ENCODE measurements at regions not wholly inside any gene's neighbourhood (a gene's known extent, or its start where the extent isn't known, plus 50 kb on each side); places are given as distances from the start of the nearest gene placed in this dataset.
"Not testable (repeated sequence)": the region's sequence is repeated elsewhere in the genome, so short reads cannot be mapped to it uniquely, and the experiment has no call there.

DNA sequence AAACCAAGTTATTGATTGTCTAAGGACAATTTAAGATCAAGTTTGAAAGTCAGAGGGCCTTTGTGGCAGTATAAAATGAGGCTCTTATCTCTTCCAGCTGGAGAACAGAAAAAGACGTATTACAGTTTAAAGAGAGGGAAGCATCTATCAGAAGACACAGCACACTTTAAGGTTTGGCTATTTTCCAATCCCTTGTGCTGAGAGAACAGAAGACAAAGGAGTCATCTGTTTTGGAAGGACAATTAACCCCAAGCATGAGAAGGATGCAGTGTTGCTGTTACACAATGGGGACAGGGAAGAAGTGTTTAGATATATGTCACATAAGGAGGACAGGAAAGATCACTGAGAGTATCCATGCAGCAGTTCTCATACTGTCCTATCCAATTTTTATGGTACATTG lies 1224.2 kb upstream of the SORCS1 start:
- no peak for DNase-seq

DNA sequence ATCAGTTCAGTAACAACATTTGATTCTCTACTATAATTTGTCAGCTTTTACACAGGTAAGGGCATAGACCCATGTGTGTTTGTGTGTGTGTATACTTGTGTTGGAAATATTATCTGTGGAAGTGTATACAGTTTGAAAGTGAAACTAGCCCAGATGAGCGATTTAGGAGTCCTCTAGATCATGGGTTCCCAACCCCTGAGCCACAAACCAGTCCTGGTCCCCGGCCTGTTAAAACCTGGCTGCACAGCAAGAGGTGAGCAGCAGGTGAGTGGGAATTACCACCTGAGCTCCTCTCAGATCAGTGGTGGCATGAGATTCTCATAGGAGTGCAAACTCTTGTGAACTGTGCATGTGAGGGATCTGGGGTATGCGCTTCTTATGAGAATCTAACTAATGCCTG lies 1221.5 kb upstream of the SORCS1 start:
- DNase-seq: no peak

- no peak for DNase-seq
These were observed 1219.9 kb upstream of the SORCS1 start for GRCh38 chr10:108384378-108384777.

DNA sequence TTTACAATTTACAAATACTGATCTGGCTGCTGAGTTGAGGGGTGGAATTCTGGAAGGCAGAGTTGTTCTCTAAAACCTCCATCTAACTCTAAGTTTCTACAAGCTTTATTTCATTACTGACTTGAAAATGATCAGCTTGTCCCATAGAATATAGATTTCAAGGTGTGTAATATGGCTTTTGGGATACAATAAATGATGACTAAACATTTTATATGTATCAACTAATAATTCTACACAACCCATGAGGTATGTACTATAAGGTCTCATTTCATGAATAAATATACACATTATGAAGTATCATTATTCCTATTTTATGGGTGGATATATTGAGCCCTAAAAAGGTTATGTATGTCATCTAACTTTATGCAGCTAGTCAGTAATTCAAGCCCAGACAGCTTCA lies 1214.3 kb upstream of the SORCS1 start:
- no peak for DNase-seq

GRCh38 chr10:108375691-108376090 lies 1211.2 kb upstream of the SORCS1 start:
- DNase-seq: no peak

DNA sequence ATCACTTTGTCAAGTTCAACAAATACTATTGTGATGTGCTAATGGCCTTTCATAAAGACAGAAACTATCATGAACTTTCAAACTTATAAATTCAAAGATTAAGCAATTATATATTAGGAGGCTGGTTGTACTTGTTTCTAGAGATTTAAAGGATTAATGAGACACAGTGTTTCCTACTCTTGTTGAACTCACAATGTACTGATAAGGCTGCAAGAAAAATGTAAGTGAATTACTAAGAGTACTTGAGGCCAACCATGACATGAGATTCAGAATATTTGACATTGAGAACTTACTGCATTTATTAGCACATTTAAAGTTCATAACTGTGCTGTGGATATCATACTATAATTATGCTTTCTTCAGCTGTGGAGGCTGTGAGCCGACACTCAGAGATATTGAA lies 1210.5 kb upstream of the SORCS1 start:
- DNase-seq: no peak

GRCh38 chr10:108365541-108365940 lies 1201.0 kb upstream of the SORCS1 start:
- DNase-seq: no peak

- no peak for DNase-seq
These were observed 1199.1 kb upstream of the SORCS1 start for GRCh38 chr10:108363576-108363975.

GRCh38 chr10:108362961-108363360 lies 1198.5 kb upstream of the SORCS1 start:
- no peak for DNase-seq

DNA sequence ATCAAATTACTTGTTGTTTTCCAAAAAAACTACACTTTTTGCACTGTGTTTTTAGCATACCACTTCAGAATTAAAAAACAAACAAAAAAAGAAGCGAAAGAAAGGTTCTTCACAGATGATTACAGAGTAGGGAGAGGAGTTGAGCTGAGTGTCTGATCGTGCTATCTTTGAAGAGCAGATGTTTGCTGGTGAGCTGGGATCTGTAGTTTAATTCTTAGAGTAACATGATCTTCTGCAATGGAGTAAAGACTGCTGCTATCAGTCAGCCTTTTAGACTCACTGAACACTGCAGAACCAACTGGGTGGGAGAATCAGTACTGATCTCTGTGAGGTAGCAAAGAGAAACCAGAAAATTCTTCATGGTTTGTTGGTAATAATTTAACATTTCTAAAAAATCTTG lies 1197.8 kb upstream of the SORCS1 start:
- no peak for DNase-seq

- DNase-seq: no peak
These were observed 1195.7 kb upstream of the SORCS1 start for GRCh38 chr10:108360187-108360586.

DNA sequence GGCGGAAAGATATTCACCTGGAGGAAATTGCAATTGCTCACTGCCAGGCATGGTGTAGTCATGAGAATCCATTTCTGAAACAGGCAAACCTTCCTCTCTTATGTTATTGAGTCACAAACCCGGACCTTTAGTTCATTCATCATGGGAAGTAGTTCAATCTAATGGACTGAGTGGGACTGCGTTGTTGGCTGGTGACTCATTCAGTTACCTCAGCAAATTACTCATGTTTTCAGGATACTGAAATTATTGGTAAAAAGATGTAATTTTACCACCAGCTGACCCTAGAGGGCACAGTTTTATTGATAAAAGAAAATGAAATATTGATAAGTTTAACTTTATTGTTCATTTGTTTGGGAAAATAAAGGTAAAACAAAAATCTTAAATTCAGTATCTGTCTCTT lies 1194.4 kb upstream of the SORCS1 start:
- DNase-seq: no peak

DNA sequence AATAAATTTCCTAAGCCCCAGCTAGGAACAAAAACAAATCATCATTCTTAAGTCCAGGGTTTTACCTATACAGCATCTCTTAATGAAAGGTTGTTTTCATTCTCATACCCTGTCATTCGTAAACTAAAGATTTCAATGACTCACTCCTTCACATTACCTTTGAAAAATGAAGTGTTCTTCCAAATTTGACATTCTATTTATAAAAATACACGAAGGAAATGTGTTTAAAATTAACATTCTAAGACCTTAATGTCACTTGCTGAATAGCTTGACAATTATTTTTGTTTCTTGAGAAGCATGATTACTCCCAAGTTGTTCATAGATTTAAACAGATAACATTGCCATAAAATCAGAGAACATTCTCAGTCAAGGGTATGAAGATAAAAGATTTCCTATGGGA lies 1188.3 kb upstream of the SORCS1 start:
- no peak for DNase-seq

DNA sequence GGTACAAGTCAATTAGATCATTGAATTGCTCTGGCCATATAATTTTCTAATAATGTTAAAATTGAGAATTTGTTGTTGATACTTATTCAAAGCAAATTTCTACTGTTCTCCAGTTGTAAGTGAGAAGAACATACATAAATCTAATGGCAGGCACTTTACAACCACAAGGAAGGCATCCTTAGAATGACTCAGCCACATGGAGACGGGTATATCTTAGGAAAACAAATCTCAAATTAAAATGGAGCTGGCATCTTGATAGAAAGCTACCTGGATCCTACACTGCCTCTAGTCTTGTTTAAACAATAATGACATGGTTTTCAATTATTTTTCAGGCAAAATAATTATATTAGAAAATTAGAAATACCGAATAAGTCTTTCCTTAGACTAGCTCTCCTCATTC lies 1183.7 kb upstream of the SORCS1 start:
- DNase-seq: no peak

DNA sequence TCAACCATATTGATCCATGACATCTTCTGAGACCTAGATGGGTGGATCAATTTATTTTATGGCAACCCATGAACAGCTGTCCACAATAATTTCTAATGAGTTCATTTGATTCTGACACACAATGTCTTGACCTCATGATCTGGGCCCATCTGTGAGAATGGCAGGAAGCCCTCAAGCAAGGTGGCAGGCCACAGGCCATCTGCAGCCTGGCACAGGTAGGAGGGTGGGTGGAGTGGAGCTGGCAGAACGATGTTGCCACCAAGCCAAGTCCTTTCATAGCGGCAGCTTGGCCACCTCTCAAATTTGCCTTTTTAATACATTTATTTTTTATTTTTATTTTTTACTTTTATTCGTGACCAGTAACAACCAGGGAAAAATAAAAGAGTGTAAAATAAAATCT lies 1181.6 kb upstream of the SORCS1 start:
- DNase-seq: no peak

DNA sequence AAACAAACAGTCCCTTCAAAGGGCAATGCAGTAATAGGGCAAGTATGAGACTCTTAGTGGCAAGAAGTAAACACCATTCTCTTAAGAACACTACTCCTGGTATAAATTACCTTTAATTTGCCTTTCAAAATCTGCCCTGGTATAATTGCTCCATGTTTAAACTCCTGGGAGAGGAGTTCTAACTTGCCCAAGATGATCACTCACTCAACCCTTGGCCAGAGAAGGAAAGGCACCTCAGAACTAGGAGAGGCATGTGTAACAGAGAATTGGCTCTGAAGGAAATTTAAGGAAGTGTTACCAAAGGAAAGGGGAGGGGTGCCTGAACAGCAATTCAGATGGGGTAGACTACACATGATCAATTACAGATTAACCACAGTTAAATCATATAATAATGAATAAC lies 1173.6 kb upstream of the SORCS1 start:
- no peak for DNase-seq

DNA sequence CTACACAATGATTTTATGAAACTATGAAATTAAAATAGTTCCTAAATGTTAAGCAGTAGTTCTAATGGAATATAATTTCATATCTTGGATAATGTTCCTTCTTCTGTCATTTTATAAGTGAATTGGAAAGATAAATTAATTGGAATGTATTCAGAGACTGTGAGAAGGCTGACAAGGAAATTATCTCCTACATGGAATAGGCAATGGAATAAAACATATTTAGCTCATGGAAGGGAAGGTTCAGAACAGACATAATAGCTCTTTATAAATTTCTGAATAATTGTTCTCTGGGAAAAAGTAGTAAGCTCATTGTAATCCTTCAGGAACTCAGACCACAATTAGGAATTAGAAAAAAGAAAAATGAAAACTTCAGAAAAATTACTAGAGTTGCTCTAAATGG lies 1172.3 kb upstream of the SORCS1 start:
- no peak for DNase-seq

DNA sequence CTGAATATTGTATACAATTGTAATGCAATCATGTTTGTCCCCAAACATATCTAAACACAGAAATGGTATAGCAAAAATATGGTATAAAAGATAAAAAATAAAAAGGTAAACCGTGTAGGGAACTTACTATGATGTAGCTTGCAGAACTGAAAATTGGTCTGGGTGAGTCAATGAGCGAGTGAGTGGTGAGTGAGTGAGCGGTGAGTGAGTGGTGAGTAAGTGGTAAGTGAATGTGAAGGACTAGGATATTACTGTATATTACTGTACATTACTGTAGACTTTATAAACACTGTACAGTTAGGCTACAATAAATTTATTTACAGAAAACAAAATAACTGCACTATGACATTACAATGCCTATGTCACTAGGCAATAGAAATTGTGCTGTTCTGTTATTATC lies 1163.2 kb upstream of the SORCS1 start:
- no peak for DNase-seq

DNA sequence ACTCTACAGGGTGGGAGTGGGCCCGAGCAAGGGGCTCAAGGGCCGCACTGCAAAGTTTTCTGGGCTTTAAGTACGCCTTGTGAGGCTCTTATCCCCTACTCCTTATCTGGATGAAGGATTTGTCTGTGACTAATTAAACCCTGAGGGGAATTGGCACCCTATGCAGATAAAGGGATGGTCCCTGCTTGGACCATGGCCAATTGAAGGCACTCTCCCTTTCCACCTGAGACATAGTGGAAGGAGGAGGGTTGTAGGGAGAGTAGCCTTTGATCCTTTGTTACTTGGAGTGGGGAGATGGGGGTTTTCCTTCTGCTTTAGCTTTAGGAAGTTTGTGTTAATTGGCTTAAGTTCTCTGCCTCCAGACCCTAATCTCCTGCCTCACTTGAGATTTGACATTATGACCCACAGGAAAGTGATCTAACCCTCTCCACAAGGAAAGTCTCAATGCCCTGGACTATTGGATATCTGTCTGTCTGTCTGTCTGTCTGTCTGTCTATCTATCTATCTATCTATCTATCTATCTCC lies 1158.8 kb upstream of the SORCS1 start:
- no peak for DNase-seq

DNA sequence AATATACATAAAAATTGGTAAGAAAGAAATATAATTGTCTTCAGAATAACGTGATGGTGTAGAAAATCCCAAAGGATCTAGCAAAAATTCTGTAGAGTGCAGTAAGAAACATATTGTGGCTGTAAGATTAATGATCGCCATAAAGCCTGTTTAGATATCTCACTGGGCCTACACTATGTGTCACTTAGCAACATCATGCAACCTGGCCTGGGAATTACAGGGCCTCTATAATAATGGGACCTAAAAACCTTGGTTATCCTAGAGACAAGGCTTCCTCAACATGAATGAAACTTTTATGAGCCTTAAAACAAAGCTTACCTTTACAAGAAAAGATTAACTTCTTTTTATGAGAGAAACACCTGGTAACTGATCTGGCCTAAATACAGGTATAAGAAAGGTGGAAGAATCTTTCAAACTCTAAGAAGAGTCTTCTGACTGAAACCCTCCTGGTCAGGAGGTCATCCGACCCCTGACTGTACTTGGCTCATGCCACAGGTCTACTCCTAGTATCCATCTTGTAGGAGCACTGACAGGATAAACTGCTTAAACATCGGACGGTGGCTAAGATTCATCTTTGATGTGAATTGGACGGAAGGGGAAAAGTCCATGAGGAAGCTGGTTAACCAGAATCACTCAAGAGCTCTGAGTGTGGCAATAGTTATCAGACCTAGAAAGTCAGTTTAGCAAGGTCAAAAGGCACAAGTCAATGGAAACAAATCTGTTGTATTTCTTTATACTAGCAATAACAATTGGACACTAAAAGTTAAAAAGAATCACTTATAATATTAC lies 1155.1 kb upstream of the SORCS1 start:
- no peak for DNase-seq

DNA sequence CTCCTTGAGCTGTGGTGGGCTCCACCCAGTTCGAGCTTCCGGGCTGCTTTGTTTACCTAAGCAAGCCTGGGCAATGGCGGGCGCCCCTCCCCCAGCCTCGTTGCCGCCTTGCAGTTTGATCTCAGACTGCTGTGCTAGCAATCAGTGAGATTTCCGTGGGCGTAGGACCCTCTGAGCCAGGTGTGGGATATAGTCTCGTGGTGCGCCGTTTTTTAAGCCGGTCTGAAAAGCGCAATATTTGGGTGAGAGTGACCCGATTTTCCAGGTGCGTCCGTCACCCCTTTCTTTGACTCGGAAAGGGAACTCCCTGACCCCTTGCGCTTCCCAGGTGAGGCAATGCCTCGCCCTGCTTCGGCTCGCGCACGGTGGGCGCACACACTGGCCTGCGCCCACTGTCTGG lies 1151.1 kb upstream of the SORCS1 start:
- not testable (repeated sequence) for DNase-seq

DNA sequence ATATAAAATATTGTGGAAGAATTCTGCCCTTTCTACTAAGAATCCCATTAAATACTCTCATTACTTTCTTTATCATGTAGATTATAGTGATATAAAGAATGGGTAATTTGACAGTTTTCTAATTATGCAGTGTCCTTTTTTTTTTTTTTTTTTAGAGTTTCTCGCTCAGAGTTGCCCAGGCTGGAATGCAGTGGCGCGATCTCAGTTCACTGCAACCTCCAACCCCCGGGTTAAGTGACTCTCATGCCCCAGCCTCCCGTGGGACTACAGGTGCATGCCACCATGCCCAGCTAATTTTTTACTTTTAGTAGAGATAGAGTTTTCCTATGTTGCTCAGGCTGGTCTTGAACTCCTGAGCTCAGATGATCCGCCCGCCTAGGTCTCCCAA lies 1143.4 kb upstream of the SORCS1 start:
- no peak for DNase-seq

DNA sequence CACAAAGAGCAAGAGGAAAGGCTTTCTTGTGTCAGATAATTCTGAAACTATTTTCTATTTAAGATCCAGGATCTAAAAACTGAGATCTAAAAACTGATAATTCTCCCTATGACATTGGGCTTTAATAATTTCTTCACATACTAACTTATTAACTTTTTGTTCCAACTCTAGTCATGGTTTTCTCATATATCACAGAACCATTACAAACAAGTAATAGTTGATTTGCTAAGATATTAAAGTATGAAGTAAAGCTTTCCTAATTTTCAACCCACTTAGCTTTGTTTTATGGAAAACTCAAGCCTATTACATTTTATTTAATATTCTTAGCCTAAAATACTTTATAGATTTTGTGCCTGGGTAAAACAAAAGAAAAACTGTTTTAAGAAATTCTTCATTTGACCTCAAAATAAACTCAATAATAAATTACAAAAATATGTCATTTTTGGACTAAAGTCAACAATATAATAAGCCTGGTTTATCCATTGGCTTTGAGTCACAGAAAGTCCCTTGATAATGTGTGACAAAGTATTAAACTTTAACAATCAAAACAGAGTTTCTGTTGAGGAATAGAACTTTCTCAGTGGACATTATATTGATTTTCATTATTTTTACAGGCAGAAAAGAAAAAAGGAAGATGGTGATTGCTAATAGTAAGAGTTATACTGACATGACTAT lies 1142.9 kb upstream of the SORCS1 start:
- DNase-seq: no peak

DNA sequence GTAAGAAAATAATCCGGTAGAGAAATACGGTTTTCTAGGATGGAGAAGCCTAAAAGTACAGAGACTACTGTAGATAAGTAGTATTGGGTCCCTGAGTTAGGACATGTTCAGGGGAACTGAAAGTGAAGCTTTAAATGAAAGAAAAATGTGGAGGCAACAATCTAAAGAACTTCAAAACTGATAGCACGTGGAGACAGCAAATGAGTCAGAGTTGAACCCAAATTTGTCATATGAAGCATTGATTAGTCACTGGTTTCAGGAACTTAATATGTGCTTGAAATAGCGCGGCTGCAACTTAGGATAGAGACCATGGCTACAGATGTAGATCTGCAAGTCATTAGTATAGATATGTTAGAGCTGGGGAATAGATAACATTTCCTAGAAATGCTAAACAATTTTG lies 1138.6 kb upstream of the SORCS1 start:
- DNase-seq: no peak

- DNase-seq: no peak
These were observed 1136.5 kb upstream of the SORCS1 start for GRCh38 chr10:108301002-108301401.

All from stimulated activated CD8-positive, alpha-beta memory T cell treated with anti-CD3 and anti-CD28 coated beads, Interleukin-4, amount 100 ng/mL, for 48 hours (primary cell).